NCI-H1092 (cell line): ENCODE measurements at regions not wholly inside any gene's neighbourhood (a gene's known extent, or its start where the extent isn't known, plus 50 kb on each side); places are given as distances from the start of the nearest gene placed in this dataset.
"Not testable (repeated sequence)": the region's sequence is repeated elsewhere in the genome, so short reads cannot be mapped to it uniquely, and the experiment has no call there.

Experiments
- DNase-seq: peaks from one replicate; lab custom pipeline; 2025; lab: John Stamatoyannopoulos, UW

GRCh38 chr3:194067327-194067726 is 68.6 kb upstream of the HES1 start:
- not testable (repeated sequence) for DNase-seq

- DNase-seq = no peak
These were observed 68.0 kb upstream of the HES1 start for GRCh38 chr3:194067949-194068362.

DNA sequence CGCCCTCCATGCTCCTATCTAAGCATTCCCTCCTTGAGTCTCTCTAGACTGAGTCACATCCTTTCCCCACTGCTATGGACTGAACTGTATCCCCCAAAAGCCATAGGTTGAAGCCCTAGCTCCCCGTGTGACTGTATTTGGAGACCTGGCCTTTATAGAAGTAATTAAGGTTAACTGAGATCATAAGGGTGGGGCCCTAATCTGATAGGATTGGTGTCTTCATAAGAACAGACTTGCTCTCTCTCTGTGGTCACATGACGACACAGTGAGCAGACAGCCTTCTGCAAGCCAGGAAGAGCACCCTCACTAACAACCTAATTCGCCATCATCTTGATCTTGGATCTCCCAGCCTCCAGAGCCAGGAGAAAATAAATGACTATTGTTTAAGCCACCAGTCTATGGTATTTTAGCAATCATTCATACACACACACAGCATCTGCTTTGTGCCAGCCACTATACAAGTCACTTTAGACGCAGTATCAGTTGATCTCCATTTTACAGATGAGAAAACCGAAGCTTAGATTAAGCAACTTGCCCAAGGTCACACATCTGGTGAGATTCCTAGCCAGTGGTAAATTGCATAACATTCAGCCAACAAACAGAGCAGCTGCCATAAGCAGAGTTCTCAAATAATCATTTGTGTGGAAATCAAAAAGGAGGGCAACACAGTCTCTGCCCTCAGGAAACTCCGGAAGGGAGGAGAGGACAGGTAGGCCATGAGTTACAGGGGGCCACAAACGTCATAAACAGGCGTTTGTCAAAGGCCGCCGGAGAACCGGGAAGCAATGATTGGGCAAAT is 66.3 kb upstream of the HES1 start:
- DNase-seq = no peak

DNA sequence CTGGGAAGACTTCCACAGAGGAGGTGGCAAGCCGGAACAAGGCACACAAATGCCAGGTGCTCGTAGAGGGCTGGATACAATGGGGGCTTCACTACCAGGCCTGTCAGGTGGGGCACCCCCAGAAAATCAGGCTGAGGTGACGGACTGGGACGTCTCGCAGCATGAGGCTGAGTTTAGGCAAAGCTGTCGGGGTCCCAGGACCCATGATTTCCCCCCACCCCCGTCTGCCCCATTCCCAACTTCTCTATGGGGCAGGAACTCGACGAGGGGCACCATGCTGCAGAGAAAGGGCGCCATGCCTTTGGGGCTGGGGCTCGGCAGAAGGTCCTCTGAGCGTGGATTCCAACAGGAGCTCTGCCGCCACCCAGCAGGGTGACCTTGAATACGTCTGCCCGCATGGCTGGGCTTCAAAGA is 65.7 kb upstream of the HES1 start:
- DNase-seq = no peak

DNA sequence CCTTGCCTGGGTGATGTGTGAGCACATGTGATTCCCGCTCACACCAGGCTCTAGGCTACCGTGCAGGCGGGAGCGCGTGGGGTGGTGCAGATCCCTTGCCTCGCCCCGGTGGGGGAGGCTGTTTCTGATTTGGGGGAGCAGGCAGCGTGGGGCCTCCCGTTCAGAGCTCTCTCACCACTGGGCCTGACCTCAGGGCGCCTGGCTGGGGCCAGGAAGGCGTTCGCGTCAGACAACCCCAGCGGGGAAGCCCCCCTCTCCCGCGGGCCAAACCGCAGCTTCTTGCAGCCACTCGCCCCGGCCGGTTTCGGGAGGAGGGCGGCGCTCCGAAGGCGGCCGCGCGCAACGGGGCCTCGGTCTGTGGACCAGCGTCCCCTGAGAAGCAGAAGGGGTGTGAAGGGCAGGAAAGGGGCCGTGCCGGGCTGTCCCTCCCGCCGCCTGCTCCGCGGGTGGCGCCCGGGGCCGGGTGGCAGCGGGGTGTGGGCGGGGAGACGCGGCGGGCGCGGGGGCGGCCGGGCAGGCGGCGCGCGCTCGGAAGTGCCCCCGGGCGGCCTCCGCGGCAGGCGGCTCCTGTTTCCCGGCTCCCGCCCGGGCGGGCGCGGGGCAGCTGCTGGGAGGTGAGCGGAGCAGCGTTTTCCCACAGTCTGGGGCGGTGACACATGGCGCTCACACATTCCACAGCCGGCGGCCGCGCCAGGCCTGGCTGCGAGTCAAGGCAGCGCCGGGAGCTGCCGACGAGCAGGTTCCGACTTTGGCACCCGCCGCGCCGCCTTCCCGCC is 65.1 kb upstream of the HES1 start:
- peak; percentile 39 for DNase-seq

GRCh38 chr3:194072097-194072428 is 63.9 kb upstream of the HES1 start:
- DNase-seq = no peak

- DNase-seq = no peak
These were observed 63.2 kb upstream of the HES1 start for GRCh38 chr3:194072691-194073279.

- no peak for DNase-seq
These were observed 62.0 kb upstream of the HES1 start for GRCh38 chr3:194073926-194074325.

DNA sequence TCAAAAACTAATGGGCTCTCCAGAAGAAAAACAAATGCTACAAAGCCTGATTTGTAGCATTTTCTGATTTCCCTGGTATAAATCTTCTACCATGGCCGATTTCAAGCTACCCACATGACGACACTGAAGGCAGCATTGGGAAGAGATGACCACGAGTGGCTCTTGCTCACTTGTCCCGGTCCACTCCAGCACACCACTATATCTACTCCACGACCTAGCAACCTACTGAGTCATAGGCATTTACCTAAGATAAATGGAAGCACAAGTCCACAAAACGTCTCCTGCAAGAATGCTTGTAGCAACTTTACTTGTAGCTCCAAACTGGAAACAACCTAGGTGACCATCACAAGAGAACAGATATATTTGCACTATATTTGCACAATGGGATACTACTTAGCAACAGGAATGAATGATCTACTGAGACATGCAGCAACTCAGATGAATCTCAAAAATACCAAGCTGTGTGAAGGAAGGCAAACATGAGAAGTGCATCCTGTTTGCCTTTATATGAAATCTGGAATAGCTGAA is 60.8 kb upstream of the HES1 start:
- no peak for DNase-seq

DNA sequence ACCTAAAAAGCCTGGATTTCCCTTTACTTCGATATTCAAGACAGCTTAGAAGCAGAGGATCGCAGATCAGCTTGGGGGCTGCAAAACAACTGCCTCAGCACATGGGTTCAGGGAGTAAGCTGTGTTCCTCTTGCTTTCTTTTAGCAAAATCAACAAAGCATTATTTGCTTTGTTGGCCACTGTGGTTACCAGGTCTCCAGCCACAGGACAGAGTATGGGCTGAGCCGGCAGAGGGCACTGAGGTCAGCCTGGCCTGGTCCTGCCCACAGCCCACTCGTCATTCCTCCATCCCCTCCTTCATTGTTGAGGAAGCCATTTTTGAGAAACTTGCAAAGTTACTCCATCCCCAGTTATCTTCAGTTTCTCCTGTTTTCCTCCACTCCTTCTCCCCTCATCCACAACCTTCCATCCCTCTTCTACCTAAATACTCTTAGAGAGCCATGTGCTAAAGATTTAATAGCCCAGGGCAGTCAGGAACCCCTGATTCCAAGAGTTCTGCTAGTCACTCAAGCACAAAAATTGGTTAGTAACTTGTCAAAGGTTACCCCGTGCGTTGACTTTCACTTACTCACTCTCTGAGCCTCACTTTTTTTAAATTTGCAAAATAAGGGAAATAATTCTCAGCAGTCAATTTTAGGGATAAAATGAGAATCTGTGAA is 60.0 kb upstream of the HES1 start:
- no peak for DNase-seq

DNA sequence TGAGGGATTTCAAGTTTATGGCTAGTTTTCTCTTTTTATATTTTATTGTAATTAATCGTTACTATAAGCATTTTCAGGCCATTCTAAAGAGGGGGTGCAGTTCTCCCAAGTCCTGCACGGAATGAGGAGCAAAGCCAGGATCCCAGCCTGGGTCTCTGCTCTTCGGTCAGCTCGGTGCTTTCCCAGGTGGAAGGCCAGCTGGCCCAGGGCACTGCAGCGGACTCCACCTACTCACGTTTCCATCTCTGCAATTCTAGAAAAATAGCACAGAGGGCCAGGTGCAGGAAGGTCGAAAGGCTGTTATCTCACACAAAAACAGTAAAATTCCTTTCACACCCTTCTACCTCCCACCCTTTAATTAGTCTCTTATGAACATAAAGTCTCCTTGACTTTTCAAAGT is 59.5 kb upstream of the HES1 start:
- no peak for DNase-seq

GRCh38 chr3:194077602-194078001 is 58.3 kb upstream of the HES1 start:
- DNase-seq = no peak

GRCh38 chr3:194078045-194078821 is 57.7 kb upstream of the HES1 start:
- no peak for DNase-seq

DNA sequence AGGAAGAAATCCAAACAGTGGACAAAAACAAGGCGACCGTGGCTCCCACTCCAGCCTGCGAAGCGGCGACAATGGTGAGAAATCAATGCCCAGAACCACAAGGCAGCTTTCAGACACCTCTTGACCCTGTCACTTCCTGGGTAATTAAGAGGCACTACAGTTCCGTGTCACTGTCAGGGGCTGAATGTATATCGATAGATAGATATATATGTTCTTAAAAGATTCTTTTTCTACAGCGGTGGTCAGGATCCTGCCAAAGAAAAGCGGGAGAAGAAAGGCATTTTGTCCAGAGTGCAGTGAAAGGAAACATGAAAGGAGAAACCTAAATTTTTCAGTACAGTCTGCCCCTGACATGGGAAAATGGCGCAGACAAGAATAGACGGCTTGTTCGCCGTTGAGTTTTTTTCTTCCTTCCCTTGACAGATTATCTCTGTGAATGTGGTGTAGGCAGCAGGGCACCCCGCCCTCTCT is 56.2 kb upstream of the HES1 start:
- no peak for DNase-seq

- DNase-seq = no peak
These were observed 55.5 kb upstream of the HES1 start for GRCh38 chr3:194080436-194080835.

DNA sequence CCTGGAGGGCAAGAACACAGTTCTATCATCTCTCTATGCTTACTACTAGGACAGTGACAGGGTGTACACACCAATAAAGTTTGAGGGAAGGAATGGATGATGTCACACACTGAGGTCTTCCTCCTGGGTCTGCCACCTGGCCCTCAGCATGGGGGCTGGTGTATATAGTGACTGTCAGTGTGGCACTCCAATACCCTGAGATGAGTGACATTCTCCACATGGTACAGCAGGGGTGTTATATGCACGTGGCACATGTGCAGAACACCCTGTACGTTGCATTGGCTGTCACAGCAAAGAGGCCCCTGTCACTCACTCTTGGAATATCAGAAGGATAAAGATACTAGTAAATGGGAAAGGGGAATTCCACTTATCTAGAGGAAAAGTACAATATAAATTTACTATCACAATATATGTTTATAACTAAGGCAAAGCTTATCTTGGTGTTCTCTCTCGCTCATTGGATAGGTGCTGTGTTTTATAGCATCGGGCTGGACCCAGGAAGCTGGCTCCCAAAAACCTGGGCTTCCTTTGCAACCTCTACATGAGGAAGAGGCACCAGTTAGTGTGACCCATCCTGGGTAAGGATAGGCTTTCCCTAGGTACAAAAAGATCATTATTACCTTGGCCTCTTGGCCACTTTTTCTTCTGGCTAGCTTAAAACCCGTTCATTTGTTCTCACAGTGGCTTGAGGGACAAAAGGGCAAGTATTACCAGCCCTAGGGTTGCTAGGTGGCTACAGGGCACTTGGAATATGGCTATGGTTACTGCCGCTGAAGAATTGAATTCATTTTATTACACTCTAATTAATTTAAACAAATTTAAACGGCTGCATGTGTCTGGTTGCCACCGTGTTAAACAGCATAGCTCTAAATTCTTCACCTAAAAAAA is 54.8 kb upstream of the HES1 start:
- DNase-seq = no peak

DNA sequence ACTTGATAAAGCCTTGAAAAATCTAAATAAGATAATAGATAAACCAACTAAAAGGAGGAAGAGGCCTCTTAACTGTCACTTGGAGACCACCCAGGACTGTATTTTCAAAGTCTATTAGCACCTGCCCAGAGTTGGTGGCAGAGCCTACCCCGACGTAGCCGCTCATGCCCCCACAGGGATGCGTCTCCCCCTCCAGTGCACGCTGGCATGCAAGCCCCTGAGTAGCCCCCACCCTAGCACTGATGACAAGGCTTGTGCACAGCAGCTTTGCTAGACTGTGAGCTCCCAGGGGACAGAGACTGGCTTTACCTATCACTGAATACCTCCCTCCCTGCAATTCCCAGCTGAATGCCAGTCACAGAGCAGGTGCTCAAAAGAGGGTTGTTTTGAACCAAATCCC is 54.1 kb upstream of the HES1 start:
- DNase-seq = no peak

DNA sequence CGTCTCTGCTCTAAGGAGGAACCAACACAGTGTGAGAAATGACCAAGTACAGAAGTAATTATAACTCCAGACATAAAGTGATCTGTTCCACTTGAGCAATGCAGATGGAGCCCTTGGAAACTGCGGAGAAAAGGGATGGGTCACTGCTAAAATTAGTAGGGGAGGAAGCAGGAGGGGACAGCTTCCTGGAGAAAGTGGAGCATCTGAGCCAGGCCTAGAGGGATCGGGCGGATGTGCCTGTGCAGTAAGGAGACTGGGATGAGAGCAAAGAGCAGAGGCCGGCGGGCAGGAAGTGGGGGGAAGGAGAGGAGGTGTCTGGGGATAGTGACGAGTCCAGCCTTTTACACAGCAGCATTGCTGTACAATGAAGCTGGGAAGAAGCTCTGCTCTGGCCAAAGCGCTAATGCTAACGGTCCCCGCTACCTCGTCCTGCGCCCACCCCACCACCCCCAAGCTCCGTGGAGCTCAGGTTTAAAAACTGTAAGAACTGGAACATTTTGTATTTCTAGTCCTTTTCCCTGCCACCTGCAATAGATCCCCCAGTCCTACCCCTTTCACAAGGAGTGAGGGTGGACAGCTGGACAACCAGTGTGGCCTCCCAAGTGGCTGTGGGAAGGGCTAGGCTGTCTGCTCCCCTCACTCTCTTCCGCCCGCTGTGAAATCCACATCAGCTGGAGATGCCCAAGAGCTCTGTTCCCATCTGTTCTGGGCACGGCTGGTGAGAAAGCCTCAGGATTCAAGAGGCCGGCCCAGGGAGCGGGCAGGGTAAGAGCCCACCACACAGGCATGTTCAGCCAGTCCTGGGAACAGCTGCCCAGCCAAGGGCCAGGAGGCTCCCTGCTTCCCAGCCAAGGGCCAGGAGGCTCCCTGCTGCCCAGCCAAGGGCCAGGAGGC is 53.0 kb upstream of the HES1 start:
- no peak for DNase-seq

GRCh38 chr3:194083637-194084224 is 52.2 kb upstream of the HES1 start:
- DNase-seq = no peak
